SK-N-SH (cell line): ENCODE measurements at regions not wholly inside any gene's neighbourhood (a gene's known extent, or its start where the extent isn't known, plus 50 kb on each side); places are given as distances from the start of the nearest gene placed in this dataset.

Source experiments
- CTCF ChIA-PET: fragments of 300-600, 350-600 bp; formaldehyde crosslinking; extraction: SDS; loops from one replicate; lab custom pipeline; 2021; lab: Yijun Ruan, JAX
- POLR2A ChIA-PET: fragments of 350-600 bp; sonication (Branson Sonifier 250); formaldehyde crosslinking; extraction: SDS; loops from one replicate; lab custom pipeline; 2020; ENCODE audit warnings: antibody characterized with exemption, inconsistent platforms; lab: Yijun Ruan, JAX
- DNase-seq: peaks from one replicate; pipeline ENCODE4 v3.0.0; 2012
- H2AFZ ChIP-seq: fragments of 200-600 bp; sonication (generic); 2 replicates; pipeline ENCODE4 v1.8.1; 2016; ENCODE audit warnings: antibody characterized with exemption, mild to moderate bottlenecking, low read depth
- H3F3A ChIP-seq: fragments of 200-600 bp; sonication (generic); replicated peaks from 2 replicates; pipeline ENCODE3; 2016; ENCODE audit warnings: antibody characterized with exemption, mild to moderate bottlenecking; ENCODE audit not compliant: insufficient read depth
- H3K27ac ChIP-seq, 2 experiments: fragments of 200-500 bp in 1 of 2; fragments of 200-600 bp in 1 of 2; sonication (Bioruptor generic) in 1 of 2; sonication (generic), shearing (Covaris generic) in 1 of 2; 2 replicates each; pipeline versions ENCODE4 v1.5.1 to v1.6.1; 2014 to 2016; ENCODE audit warnings: low read depth in 2 of 2, inconsistent platforms in 1 of 2, low read length in 1 of 2, mild to moderate bottlenecking in 1 of 2, mixed read lengths in 1 of 2
- H3K27me3 ChIP-seq: fragments of 200-600 bp; sonication (generic), shearing (Covaris generic); 2 replicates; pipeline ENCODE4 v1.6.1; 2016; ENCODE audit warnings: mixed run types; ENCODE audit not compliant: insufficient read depth
- H3K36me3 ChIP-seq, 2 experiments: fragments of 200-500 bp in 1 of 2; fragments of 200-600 bp in 1 of 2; sonication (Bioruptor generic) in 1 of 2; sonication (generic) in 1 of 2; replicated peaks in 1 of 2; 2 replicates each; pipeline versions ENCODE3 to v1.5.1; 2014 to 2016; ENCODE audit warnings: low read length in 1 of 2, mild to moderate bottlenecking in 1 of 2; ENCODE audit not compliant: insufficient read depth in 2 of 2, control insufficient read depth in 1 of 2
- H3K4me1 ChIP-seq, 2 experiments: fragments of 200-500 bp in 1 of 2; fragments of 200-600 bp in 1 of 2; sonication (Bioruptor generic) in 1 of 2; sonication (generic), shearing (Covaris generic) in 1 of 2; 2 replicates each; pipeline versions ENCODE4 v1.5.1 to v1.6.1; 2014 to 2016; ENCODE audit warnings: low read depth in 1 of 2, low read length in 1 of 2, mixed run types in 1 of 2; ENCODE audit not compliant: insufficient read depth in 2 of 2, control insufficient read depth in 1 of 2
- H3K4me2 ChIP-seq: fragments of 200-600 bp; sonication (generic), shearing (Covaris generic); 2 replicates; pipeline ENCODE4 v1.6.1; 2017; ENCODE audit warnings: mixed run types
- H3K4me3 ChIP-seq, 2 experiments: fragments of 200-500 bp in 1 of 2; fragments of 200-600 bp in 1 of 2; sonication (Bioruptor generic) in 1 of 2; sonication (generic), shearing (Covaris generic) in 1 of 2; 2 replicates each; pipeline versions ENCODE4 v1.5.1 to v1.8.1; 2014 to 2016; ENCODE audit warnings: low read depth in 2 of 2, inconsistent platforms in 1 of 2, low read length in 1 of 2, mild to moderate bottlenecking in 1 of 2, mixed read lengths in 1 of 2, moderate library complexity in 1 of 2
- H3K79me2 ChIP-seq: fragments of 200-600 bp; sonication (generic); 2 replicates; pipeline ENCODE4 v1.8.1; 2017; ENCODE audit warnings: mild to moderate bottlenecking; ENCODE audit not compliant: insufficient read depth
- H3K9ac ChIP-seq: fragments of 200-600 bp; sonication (generic); 2 replicates; pipeline ENCODE4 v1.6.1; 2017; ENCODE audit warnings: mixed run types
- H3K9me2 ChIP-seq: fragments of 200-600 bp; sonication (generic); 2 replicates; pipeline ENCODE4 v1.6.1; 2017; ENCODE audit warnings: mixed run types
- H3K9me3 ChIP-seq: fragments of 200-600 bp; sonication (generic); 2 replicates; pipeline ENCODE4 v1.6.1; 2017; ENCODE audit warnings: mixed run types, mild to moderate bottlenecking, moderate library complexity
- H4K20me1 ChIP-seq: fragments of 200-600 bp; sonication (generic); 2 replicates; pipeline ENCODE4 v1.6.1; 2017; ENCODE audit warnings: mild to moderate bottlenecking, mixed run types; ENCODE audit not compliant: insufficient read depth
- ELF1 ChIP-seq: IDR thresholded peaks from 2 replicates; pipeline ENCODE4 v1.4.0; 2012
- EP300 ChIP-seq, 2 experiments: IDR thresholded peaks; 2 replicates each; pipeline versions ENCODE4 v1.4.0 to v1.6.1; 2012; ENCODE audit warnings: borderline replicate concordance in 1 of 2, low read depth in 1 of 2, low read length in 1 of 2
- FOSL2 ChIP-seq: IDR thresholded peaks from 2 replicates; pipeline ENCODE4 v1.4.0; 2012; ENCODE audit warnings: low read depth, mild to moderate bottlenecking, moderate library complexity, borderline replicate concordance
- FOXJ3 ChIP-seq: sonication (generic); formaldehyde crosslinking; IDR thresholded peaks from 2 replicates; pipeline ENCODE4 v1.5.1; 2020; ENCODE audit warnings: mild to moderate bottlenecking, missing genetic modification reagents
- FOXM1 ChIP-seq: IDR thresholded peaks from 2 replicates; pipeline ENCODE4 v1.4.0; 2012; ENCODE audit warnings: low read depth, mild to moderate bottlenecking
- GABPA ChIP-seq: IDR thresholded peaks from 2 replicates; pipeline ENCODE4 v1.4.0; 2012; ENCODE audit warnings: low read depth, mild to moderate bottlenecking
- MEF2A ChIP-seq: IDR thresholded peaks from 2 replicates; pipeline ENCODE4 v1.4.0; 2012; ENCODE audit warnings: low read depth, borderline replicate concordance
- NFIC ChIP-seq: IDR thresholded peaks from 2 replicates; pipeline ENCODE4 v1.4.0; 2012; ENCODE audit warnings: borderline replicate concordance
- NRF1 ChIP-seq: IDR thresholded peaks from 2 replicates; pipeline ENCODE4 v1.6.1; 2012; ENCODE audit warnings: low read depth, mild to moderate bottlenecking, low read length
- RCOR1 ChIP-seq: fragments of 150-350 bp; IDR thresholded peaks from 2 replicates; pipeline ENCODE4 v1.6.1; 2017; ENCODE audit warnings: antibody characterized with exemption, low read length
- RFX5 ChIP-seq: IDR thresholded peaks from 2 replicates; pipeline ENCODE4 v1.6.1; 2012; ENCODE audit warnings: mild to moderate bottlenecking, improper control_type of control experiment, low read length
- RXRA ChIP-seq: IDR thresholded peaks from 2 replicates; pipeline ENCODE4 v1.4.0; 2012; ENCODE audit warnings: low read depth, mild to moderate bottlenecking, borderline replicate concordance
- SMC3 ChIP-seq: IDR thresholded peaks from 2 replicates; pipeline ENCODE4 v1.6.1; 2012; ENCODE audit warnings: low read depth, low read length, improper control_type of control experiment
- TAF1 ChIP-seq: IDR thresholded peaks from 2 replicates; pipeline ENCODE4 v1.6.1; 2012; ENCODE audit warnings: low read depth, mild to moderate bottlenecking, low read length, moderate library complexity, borderline replicate concordance
- TCF12 ChIP-seq: IDR thresholded peaks from 2 replicates; pipeline ENCODE4 v1.4.0; 2012
- WGBS: methylation state at CpG from one replicate; pipeline ENCODE4 v1.1.6; 2017; ENCODE audit warnings: low lambda C conversion rate; 5-methylcytosine and 5-hydroxymethylcytosine counted together
- TF ChIP-seq, protein P1 (sequence below): fragments of 150-350 bp; IDR thresholded peaks from 2 replicates; pipeline ENCODE4 v1.6.1; 2017; ENCODE audit warnings: antibody characterized with exemption, low read length, low read depth, borderline replicate concordance
- TF ChIP-seq, protein P2 (sequence below): fragments of 150-350 bp; IDR thresholded peaks from 2 replicates; pipeline ENCODE4 v1.6.1; 2016; ENCODE audit warnings: mild to moderate bottlenecking, low read depth, low read length
- TF ChIP-seq, protein P3 (sequence below): IDR thresholded peaks from 2 replicates; pipeline ENCODE4 v1.4.0; 2012; ENCODE audit warnings: low read depth, borderline replicate concordance
- TF ChIP-seq, protein P4 (sequence below): IDR thresholded peaks from 2 replicates; pipeline ENCODE4 v1.4.0; 2012; ENCODE audit warnings: low read depth
- TF ChIP-seq, protein P5 (sequence below): fragments of 200-600 bp; sonication (generic); IDR thresholded peaks from 2 replicates; pipeline ENCODE4 v1.6.1; 2017; ENCODE audit warnings: antibody characterized with exemption, mild to moderate bottlenecking, moderate library complexity

DNA sequence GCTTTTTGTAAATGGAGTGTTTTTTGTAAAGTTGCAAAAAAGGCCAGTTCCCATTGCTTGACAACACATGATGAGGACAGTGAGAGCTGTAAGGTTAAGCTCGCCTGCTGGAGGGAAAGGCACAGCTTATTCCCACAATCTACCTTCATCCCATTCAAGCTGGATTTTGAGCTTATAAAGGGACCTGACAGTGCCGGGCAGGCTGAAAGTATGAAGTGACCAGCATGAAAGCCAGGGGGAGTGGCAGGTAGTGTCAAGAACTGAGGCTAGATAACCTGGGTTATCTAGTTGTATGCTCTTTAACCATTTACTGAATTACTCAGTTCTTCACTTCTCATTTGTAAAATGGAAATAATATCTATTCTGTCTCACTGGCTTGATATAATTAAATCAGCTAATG is 52.3 kb upstream of the KPNA4 start:
- Histone ChIP-seq H3K27ac (no peak overlapping the region), H2AFZ (no peak overlapping the region), H3K4me2 (no peak overlapping the region), H3K4me1 (peaks cover 0 to 4% of the 10 kb centered on the region in 2 experiments; a peak in 1 of 4 replicates), H3K36me3 (no peaks in the 10 kb centered on the region), H4K20me1 (no peaks in the 10 kb centered on the region), H3K9ac (no peak overlapping the region), H3K4me3 (no peak overlapping the region), H3K9me3 (no peaks in the 10 kb centered on the region), H3F3A (no peaks in the 10 kb centered on the region), H3K27me3 (peaks cover 10% of the 10 kb centered on the region; the same call in 1 of the 2 replicates), H3K9me2 (no peaks in the 10 kb centered on the region), H3K79me2 (no peaks in the 10 kb centered on the region)
- CTCF ChIA-PET: interaction anchor here (1.3 kb wide), 1 partner anchor 69 kb away, joined by 3 read pairs; no protein-coding TSS in a partner anchor
- 70% methylated on average over 2 of the region's 2 CpGs for WGBS
- POLR2A ChIA-PET: no interaction called here
- DNase-seq: no peak
- TF ChIP-seq RCOR1 (no peak), TAF1 (no peak), TCF12 (no peak), RXRA (no peak), ELF1 (no peak), GABPA (no peak), MEF2A (no peak), EP300 (IDR thresholded peaks at IDR 0.05; ENCODE audit: borderline replicate concordance in 1 of 2, low read depth in 1 of 2, low read length in 1 of 2) (no peak), NRF1 (no peak), NFIC (no peak), FOXM1 (no peak), SMC3 (no peak), FOSL2 (no peak), RFX5 (no peak), FOXJ3 (CRISPR knock-in tag) (no peak)
- TF ChIP-seq, protein P1, sequence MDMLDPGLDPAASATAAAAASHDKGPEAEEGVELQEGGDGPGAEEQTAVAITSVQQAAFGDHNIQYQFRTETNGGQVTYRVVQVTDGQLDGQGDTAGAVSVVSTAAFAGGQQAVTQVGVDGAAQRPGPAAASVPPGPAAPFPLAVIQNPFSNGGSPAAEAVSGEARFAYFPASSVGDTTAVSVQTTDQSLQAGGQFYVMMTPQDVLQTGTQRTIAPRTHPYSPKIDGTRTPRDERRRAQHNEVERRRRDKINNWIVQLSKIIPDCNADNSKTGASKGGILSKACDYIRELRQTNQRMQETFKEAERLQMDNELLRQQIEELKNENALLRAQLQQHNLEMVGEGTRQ: no peak
- TF ChIP-seq, protein P2, sequence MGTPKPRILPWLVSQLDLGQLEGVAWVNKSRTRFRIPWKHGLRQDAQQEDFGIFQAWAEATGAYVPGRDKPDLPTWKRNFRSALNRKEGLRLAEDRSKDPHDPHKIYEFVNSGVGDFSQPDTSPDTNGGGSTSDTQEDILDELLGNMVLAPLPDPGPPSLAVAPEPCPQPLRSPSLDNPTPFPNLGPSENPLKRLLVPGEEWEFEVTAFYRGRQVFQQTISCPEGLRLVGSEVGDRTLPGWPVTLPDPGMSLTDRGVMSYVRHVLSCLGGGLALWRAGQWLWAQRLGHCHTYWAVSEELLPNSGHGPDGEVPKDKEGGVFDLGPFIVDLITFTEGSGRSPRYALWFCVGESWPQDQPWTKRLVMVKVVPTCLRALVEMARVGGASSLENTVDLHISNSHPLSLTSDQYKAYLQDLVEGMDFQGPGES: no peak
- TF ChIP-seq, protein P3, sequence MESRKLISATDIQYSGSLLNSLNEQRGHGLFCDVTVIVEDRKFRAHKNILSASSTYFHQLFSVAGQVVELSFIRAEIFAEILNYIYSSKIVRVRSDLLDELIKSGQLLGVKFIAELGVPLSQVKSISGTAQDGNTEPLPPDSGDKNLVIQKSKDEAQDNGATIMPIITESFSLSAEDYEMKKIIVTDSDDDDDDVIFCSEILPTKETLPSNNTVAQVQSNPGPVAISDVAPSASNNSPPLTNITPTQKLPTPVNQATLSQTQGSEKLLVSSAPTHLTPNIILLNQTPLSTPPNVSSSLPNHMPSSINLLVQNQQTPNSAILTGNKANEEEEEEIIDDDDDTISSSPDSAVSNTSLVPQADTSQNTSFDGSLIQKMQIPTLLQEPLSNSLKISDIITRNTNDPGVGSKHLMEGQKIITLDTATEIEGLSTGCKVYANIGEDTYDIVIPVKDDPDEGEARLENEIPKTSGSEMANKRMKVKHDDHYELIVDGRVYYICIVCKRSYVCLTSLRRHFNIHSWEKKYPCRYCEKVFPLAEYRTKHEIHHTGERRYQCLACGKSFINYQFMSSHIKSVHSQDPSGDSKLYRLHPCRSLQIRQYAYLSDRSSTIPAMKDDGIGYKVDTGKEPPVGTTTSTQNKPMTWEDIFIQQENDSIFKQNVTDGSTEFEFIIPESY: no peak
- TF ChIP-seq, protein P4, sequence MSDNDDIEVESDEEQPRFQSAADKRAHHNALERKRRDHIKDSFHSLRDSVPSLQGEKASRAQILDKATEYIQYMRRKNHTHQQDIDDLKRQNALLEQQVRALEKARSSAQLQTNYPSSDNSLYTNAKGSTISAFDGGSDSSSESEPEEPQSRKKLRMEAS: no peak
- TF ChIP-seq, protein P5, sequence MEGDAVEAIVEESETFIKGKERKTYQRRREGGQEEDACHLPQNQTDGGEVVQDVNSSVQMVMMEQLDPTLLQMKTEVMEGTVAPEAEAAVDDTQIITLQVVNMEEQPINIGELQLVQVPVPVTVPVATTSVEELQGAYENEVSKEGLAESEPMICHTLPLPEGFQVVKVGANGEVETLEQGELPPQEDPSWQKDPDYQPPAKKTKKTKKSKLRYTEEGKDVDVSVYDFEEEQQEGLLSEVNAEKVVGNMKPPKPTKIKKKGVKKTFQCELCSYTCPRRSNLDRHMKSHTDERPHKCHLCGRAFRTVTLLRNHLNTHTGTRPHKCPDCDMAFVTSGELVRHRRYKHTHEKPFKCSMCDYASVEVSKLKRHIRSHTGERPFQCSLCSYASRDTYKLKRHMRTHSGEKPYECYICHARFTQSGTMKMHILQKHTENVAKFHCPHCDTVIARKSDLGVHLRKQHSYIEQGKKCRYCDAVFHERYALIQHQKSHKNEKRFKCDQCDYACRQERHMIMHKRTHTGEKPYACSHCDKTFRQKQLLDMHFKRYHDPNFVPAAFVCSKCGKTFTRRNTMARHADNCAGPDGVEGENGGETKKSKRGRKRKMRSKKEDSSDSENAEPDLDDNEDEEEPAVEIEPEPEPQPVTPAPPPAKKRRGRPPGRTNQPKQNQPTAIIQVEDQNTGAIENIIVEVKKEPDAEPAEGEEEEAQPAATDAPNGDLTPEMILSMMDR: no peak
